HFFc6 (cell line): ENCODE measurements at regions not wholly inside any gene's neighbourhood (a gene's known extent, or its start where the extent isn't known, plus 50 kb on each side); places are given as distances from the start of the nearest gene placed in this dataset.

Source experiments
- DNase-seq: peaks from one replicate; pipeline ENCODE4 v3.0.0-alpha.2; 2018
- H3K27ac Mint-ChIP-seq: 2 replicates; pipeline ENCODE4 v1.8.0; 2020; ENCODE audit warnings: mild to moderate bottlenecking, mixed read lengths
- H3K27me3 Mint-ChIP-seq: 2 replicates; pipeline ENCODE4 v1.8.0; 2021; ENCODE audit warnings: mild to moderate bottlenecking, moderate library complexity, mixed read lengths; ENCODE audit not compliant: insufficient read depth
- H3K36me3 Mint-ChIP-seq: 2 replicates; pipeline ENCODE4 v1.8.0; 2021; ENCODE audit warnings: low read depth, mixed read lengths
- H3K4me1 Mint-ChIP-seq: 2 replicates; pipeline ENCODE4 v1.8.0; 2020; ENCODE audit warnings: low read depth, mixed read lengths
- H3K4me3 Mint-ChIP-seq: 2 replicates; pipeline ENCODE4 v1.8.0; 2020; ENCODE audit warnings: mild to moderate bottlenecking, moderate library complexity, mixed read lengths
- H3K9me3 Mint-ChIP-seq: 2 replicates; pipeline ENCODE4 v1.8.0; 2020; ENCODE audit warnings: mild to moderate bottlenecking, mixed read lengths
- TF ChIP-seq, protein P1 (sequence below): fragments of 200-600 bp; sonication (generic); IDR thresholded peaks from 2 replicates; pipeline ENCODE4 v1.5.0; 2021; ENCODE audit warnings: antibody characterized with exemption, mild to moderate bottlenecking

DNA sequence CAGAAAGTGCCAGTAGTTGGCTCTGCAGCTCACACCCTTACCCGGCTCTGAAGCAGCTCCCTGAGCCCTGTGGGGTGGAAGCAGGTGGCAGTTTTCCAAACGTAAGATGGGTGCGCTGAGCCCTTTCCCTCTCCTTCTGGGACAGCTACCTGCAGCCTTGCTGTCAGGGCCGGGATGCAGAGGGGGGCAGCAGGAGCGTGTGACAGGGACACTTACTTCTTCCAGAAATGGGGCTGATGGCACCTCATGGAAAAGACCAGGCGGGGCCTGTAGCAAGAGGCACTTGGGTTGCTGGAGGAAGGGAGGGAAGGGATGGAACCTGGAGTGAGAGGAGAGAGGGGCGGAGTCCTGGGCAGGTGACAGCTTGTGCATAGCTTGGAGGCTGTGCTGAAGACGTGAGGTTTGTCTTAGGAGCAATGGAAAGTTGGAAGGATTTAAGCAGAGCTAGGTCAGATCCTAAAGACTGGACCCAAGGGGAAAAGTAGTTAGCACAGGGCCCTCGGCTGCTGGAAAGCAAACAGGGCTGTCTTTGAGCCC is 216.8 kb upstream of the RPL38 start:
- Mint-ChIP-seq H3K4me1 (no peaks in the 10 kb centered on the region), H3K9me3 (peaks cover 35% of the 10 kb centered on the region), H3K4me3 (no peak overlapping the region), H3K27ac (no peak overlapping the region), H3K27me3 (no peaks in the 10 kb centered on the region; the same call in 1 of the 2 replicates), H3K36me3 (peaks cover 7% of the 10 kb centered on the region)
- no peak for DNase-seq
- TF ChIP-seq, protein P1, sequence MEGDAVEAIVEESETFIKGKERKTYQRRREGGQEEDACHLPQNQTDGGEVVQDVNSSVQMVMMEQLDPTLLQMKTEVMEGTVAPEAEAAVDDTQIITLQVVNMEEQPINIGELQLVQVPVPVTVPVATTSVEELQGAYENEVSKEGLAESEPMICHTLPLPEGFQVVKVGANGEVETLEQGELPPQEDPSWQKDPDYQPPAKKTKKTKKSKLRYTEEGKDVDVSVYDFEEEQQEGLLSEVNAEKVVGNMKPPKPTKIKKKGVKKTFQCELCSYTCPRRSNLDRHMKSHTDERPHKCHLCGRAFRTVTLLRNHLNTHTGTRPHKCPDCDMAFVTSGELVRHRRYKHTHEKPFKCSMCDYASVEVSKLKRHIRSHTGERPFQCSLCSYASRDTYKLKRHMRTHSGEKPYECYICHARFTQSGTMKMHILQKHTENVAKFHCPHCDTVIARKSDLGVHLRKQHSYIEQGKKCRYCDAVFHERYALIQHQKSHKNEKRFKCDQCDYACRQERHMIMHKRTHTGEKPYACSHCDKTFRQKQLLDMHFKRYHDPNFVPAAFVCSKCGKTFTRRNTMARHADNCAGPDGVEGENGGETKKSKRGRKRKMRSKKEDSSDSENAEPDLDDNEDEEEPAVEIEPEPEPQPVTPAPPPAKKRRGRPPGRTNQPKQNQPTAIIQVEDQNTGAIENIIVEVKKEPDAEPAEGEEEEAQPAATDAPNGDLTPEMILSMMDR = no peak

DNA sequence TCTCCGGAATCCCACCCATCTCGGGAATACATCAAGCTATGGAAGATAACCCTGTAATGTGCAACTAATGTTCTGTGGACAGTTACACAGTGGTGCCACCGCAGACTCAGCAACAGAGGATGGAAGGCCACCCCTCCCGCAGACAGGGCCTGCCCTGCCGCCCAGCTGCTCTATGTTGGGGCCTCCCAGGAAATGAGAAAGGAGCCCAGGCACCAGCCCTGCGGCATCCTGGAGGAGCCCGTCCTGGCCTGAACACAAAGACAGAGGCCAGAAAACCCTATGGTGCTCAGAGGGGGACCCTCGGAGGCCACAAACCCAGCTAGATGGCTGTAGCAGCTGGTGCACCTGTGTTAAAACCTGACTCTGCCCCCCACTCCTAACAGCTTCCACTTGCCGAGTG is 216.1 kb upstream of the RPL38 start:
- Mint-ChIP-seq H3K4me3 (no peak overlapping the region), H3K27me3 (no peaks in the 10 kb centered on the region; the same call in 1 of the 2 replicates), H3K27ac (no peak overlapping the region), H3K9me3 (peaks cover 32% of the 10 kb centered on the region), H3K4me1 (no peaks in the 10 kb centered on the region), H3K36me3 (peaks cover 7% of the 10 kb centered on the region)
- TF ChIP-seq, protein P1 = no peak
- DNase-seq = no peak

DNA sequence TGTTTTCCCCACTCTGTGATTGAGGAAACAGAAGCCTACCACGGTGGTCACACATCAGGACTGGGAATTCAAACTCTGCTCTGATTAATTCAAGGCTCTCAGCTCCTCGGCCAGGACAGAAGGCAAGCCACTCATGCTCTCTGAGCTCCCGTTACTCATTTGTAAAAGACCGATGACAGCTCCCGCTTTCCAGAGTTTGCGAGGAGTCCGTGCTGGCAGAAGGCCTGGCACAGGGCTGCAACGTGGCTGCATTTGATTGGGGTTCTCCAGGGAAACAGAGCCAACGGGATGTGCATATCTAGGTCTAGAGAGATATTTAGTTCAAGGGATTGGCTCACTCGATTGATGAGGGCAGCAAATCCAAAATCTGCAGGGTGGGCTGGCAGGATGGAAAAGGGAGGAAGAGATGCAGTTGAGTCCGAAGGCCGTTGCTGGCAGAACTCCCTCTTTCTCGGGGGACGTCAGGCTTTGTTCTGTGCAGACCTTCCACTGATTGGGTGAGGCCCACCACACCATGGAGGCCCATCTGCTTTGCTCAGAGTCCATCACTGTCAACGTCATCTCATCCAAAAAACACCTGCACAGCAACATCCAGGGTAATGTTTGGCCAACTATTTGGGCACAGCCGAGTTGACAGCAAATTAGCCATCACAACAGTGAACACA is 215.5 kb upstream of the RPL38 start:
- Mint-ChIP-seq H3K4me3 (no peak overlapping the region), H3K4me1 (no peaks in the 10 kb centered on the region), H3K9me3 (peaks cover 33% of the 10 kb centered on the region), H3K27ac (no peak overlapping the region), H3K36me3 (peaks cover 2% of the 10 kb centered on the region), H3K27me3 (no peaks in the 10 kb centered on the region; the same call in 1 of the 2 replicates)
- TF ChIP-seq, protein P1 = no peak
- no peak for DNase-seq

DNA sequence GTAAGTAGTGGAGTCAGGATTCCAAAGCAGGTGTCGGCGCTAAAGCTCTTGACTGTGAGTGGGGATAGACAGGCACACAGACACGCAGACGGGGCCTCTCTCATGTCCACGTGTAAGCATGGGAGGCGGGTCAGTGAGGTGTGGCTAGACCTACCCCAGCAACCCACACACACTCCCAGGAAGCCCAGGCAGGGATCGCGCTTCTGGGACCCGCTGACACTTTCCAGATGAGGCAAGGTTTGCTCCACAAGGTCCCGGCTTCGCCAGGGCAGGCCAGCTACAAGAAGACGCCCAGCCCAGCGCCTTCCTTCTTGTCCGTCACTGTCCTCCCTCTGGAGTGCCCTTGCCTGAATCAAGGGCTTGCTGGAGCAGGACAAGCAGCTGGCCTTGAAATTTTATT is 213.8 kb upstream of the RPL38 start:
- Mint-ChIP-seq H3K27ac (no peak overlapping the region), H3K27me3 (no peaks in the 10 kb centered on the region; the same call in 1 of the 2 replicates), H3K9me3 (peaks cover 32% of the 10 kb centered on the region), H3K4me1 (no peaks in the 10 kb centered on the region), H3K36me3 (peaks cover 4% of the 10 kb centered on the region; the same call in 1 of the 2 replicates), H3K4me3 (no peak overlapping the region)
- DNase-seq = no peak
- TF ChIP-seq, protein P1 = no peak

DNA sequence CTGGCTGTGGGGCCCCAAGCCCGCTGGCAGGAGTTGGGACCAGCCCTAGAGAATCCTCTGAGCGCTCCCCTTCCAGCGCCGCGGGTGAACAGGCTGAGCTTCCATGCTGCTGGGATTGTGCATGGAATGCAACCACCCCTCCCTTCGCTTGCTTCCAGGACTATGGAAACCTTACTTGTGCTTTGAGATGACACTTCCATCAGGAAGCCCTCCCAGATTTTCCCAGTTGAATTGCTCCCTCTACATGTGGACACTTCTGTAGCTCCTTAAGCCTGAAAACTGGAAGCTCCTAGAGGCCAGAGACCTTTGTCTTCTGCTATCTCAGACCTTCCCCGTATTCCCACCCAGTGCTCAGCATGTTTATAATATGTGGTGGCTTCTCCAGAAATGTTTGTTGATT is 213.2 kb upstream of the RPL38 start:
- no peaks in the 10 kb centered on the region for H3K4me1 Mint-ChIP-seq
- peaks cover 29% of the 10 kb centered on the region for H3K9me3 Mint-ChIP-seq
- DNase-seq = no peak
- H3K27ac Mint-ChIP-seq = no peak overlapping the region
- no peaks in the 10 kb centered on the region for H3K27me3 Mint-ChIP-seq
- H3K36me3 Mint-ChIP-seq = peaks cover 4% of the 10 kb centered on the region; the same call in 1 of the 2 replicates
- TF ChIP-seq, protein P1 = no peak
- H3K4me3 Mint-ChIP-seq = no peak overlapping the region
